ENCODE measurements at regions not wholly inside any gene's neighbourhood (a gene's known extent, or its start where the extent isn't known, plus 50 kb on each side); places are given as distances from the start of the nearest gene placed in this dataset.

DNA sequence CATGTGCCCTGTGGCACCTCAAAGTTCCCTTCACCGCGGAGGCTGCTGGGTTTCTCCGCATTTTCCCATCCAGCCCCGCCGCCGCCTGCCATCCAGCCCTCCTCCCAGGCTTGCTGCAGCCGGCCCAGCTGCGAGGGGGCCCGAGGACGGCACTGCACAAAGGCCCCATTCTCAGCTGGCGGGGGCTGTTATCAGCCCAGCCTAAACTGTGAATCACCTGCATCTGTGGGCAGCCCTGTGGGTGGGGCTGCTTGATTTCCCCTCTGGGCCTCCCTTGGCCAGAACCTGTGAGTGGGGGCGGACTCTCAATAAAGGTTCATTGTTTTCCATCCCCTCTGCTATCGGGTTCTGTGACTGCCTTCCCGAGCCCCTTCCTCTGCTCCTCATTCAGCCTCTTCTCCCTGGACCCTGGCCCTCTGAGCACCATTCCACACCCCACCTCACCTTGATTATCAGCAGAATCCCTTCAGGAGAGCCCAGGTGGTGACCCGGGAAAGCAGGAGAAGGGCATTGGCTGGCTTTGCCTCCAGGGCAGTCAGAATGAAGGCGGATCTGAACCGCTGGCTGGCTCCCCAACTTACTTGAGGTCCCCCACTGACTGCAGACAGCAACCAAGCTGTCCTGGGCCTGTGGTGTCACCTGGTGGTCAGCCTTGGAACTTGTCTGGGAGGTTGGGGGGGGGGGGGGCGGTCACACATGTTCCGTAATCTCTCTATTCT, 204.5 kb downstream of the ZFP36L2 start:
- H3K27ac ChIP-seq (ENCODE audit: low read depth): no peak overlapping the region
- peaks cover 10% of the 10 kb centered on the region; the same call in 2 of the 3 replicates for H3K36me3 Mint-ChIP-seq (ENCODE audit: low read depth)
- H3K4me1 Mint-ChIP-seq: peaks cover 11% of the 10 kb centered on the region
- H3F3A ChIP-seq (replicated peaks; ENCODE audit: low read depth): no peaks in the 10 kb centered on the region
- H3K4me1 ChIP-seq (ENCODE audit: insufficient read depth): peaks cover 4% of the 10 kb centered on the region; the same call in 1 of the 2 replicates
- no peaks in the 10 kb centered on the region for H3K27me3 ChIP-seq (ENCODE audit: insufficient read depth)
- no peaks in the 10 kb centered on the region for H3K36me3 ChIP-seq (ENCODE audit: insufficient read depth)
- DNase-seq (ENCODE audit: low spot score) (peak; percentile 84), ATAC-seq (peak; percentile 73)
- H3K27me3 Mint-ChIP-seq (ENCODE audit: insufficient read depth, low read depth, poor library complexity): peaks cover 10% of the 10 kb centered on the region
- H3K4me2 ChIP-seq: no peak overlapping the region
- no peak for TF ChIP-seq EZH2 (IDR thresholded peaks at IDR 0.05; ENCODE audit: low read depth, unreplicated experiment)
- TF ChIP-seq, protein P1, sequence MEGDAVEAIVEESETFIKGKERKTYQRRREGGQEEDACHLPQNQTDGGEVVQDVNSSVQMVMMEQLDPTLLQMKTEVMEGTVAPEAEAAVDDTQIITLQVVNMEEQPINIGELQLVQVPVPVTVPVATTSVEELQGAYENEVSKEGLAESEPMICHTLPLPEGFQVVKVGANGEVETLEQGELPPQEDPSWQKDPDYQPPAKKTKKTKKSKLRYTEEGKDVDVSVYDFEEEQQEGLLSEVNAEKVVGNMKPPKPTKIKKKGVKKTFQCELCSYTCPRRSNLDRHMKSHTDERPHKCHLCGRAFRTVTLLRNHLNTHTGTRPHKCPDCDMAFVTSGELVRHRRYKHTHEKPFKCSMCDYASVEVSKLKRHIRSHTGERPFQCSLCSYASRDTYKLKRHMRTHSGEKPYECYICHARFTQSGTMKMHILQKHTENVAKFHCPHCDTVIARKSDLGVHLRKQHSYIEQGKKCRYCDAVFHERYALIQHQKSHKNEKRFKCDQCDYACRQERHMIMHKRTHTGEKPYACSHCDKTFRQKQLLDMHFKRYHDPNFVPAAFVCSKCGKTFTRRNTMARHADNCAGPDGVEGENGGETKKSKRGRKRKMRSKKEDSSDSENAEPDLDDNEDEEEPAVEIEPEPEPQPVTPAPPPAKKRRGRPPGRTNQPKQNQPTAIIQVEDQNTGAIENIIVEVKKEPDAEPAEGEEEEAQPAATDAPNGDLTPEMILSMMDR (conservative IDR thresholded peaks at IDR 0.05; ENCODE audit: low read depth in 2 of 2): peak; percentile 73 to 96
- TF ChIP-seq, protein P2, sequence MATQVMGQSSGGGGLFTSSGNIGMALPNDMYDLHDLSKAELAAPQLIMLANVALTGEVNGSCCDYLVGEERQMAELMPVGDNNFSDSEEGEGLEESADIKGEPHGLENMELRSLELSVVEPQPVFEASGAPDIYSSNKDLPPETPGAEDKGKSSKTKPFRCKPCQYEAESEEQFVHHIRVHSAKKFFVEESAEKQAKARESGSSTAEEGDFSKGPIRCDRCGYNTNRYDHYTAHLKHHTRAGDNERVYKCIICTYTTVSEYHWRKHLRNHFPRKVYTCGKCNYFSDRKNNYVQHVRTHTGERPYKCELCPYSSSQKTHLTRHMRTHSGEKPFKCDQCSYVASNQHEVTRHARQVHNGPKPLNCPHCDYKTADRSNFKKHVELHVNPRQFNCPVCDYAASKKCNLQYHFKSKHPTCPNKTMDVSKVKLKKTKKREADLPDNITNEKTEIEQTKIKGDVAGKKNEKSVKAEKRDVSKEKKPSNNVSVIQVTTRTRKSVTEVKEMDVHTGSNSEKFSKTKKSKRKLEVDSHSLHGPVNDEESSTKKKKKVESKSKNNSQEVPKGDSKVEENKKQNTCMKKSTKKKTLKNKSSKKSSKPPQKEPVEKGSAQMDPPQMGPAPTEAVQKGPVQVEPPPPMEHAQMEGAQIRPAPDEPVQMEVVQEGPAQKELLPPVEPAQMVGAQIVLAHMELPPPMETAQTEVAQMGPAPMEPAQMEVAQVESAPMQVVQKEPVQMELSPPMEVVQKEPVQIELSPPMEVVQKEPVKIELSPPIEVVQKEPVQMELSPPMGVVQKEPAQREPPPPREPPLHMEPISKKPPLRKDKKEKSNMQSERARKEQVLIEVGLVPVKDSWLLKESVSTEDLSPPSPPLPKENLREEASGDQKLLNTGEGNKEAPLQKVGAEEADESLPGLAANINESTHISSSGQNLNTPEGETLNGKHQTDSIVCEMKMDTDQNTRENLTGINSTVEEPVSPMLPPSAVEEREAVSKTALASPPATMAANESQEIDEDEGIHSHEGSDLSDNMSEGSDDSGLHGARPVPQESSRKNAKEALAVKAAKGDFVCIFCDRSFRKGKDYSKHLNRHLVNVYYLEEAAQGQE (IDR thresholded peaks at IDR 0.05; ENCODE audit: unreplicated experiment): no peak
- peaks cover 24% of the 10 kb centered on the region for H3K9me3 Mint-ChIP-seq
- H2AFZ ChIP-seq: peak overlapping the region; percentile 91
- no peaks in the 10 kb centered on the region for H3K79me2 ChIP-seq (replicated peaks; ENCODE audit: insufficient read depth)
- no peak overlapping the region for H3K27ac Mint-ChIP-seq
- H4K20me1 ChIP-seq (replicated peaks; ENCODE audit: insufficient read depth): no peaks in the 10 kb centered on the region
- H3K9me2 ChIP-seq (ENCODE audit: insufficient read depth): no peaks in the 10 kb centered on the region
- H3K4me3 Mint-ChIP-seq: no peak overlapping the region
- peak overlapping the region; percentile 41 for H3K4me3 ChIP-seq

DNA sequence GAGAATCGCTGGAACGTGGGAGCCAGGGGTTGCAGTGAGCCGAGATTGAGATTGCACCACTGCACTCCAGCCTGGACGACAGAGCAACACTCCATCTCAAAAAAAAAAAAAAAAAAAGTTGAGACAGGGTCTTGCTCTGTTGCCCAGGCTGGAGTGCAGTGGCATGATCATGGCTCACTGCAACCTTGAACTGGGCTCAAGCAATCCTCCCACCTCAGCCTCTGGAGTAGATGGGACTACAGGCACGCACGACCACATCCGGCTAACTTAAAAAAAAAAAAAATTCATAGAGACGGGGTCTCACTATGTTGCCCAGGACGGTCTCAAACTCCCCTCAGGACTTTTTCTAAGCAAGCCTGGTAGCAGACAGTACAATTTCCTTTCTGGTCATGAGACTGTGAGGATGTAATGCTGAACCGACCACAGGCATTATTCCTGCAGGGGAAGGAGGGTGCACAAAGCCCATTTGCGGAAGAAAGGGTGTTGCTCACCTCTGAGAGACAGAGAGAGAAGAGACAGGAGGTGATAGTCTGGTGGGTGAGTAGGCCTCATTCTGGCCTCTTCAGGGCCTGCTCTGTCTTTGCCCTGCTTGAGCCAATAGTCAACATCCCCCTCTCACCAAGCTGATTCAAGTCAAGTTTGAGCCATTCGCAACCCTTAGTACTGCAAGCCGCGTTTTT, 205.3 kb downstream of the ZFP36L2 start:
- no peaks in the 10 kb centered on the region for H3K79me2 ChIP-seq (replicated peaks; ENCODE audit: insufficient read depth)
- H3K36me3 Mint-ChIP-seq (ENCODE audit: low read depth): peaks cover 10% of the 10 kb centered on the region; the same call in 2 of the 3 replicates
- H3K36me3 ChIP-seq (ENCODE audit: insufficient read depth): no peaks in the 10 kb centered on the region
- peaks cover 11% of the 10 kb centered on the region for H3K4me1 Mint-ChIP-seq
- DNase-seq (ENCODE audit: low spot score) (no peak), ATAC-seq (no peak)
- no peaks in the 10 kb centered on the region for H3K9me2 ChIP-seq (ENCODE audit: insufficient read depth)
- H3K4me3 Mint-ChIP-seq: no peak overlapping the region
- H3K27ac Mint-ChIP-seq: no peak overlapping the region
- H3F3A ChIP-seq (replicated peaks; ENCODE audit: low read depth): no peaks in the 10 kb centered on the region
- H3K27me3 Mint-ChIP-seq (ENCODE audit: insufficient read depth, low read depth, poor library complexity): peaks cover 14% of the 10 kb centered on the region
- peak overlapping the region; percentile 91; the same call in 1 of the 2 replicates for H2AFZ ChIP-seq
- H3K4me2 ChIP-seq: no peak overlapping the region
- no peaks in the 10 kb centered on the region for H4K20me1 ChIP-seq (replicated peaks; ENCODE audit: insufficient read depth)
- H3K27me3 ChIP-seq (ENCODE audit: insufficient read depth): no peaks in the 10 kb centered on the region
- peaks cover 4% of the 10 kb centered on the region; the same call in 1 of the 2 replicates for H3K4me1 ChIP-seq (ENCODE audit: insufficient read depth)
- no peak overlapping the region for H3K27ac ChIP-seq (ENCODE audit: low read depth)
- H3K4me3 ChIP-seq: no peak overlapping the region
- peaks cover 24% of the 10 kb centered on the region for H3K9me3 Mint-ChIP-seq
- TF ChIP-seq STAT1 (IDR thresholded peaks at IDR 0.05; ENCODE audit: unreplicated experiment) (no peak), ZNF331 (CRISPR knock-in tag; IDR thresholded peaks at IDR 0.05; ENCODE audit: low read depth) (no peak), EZH2 (IDR thresholded peaks at IDR 0.05; ENCODE audit: low read depth, unreplicated experiment) (no peak)
- TF ChIP-seq, protein P3, sequence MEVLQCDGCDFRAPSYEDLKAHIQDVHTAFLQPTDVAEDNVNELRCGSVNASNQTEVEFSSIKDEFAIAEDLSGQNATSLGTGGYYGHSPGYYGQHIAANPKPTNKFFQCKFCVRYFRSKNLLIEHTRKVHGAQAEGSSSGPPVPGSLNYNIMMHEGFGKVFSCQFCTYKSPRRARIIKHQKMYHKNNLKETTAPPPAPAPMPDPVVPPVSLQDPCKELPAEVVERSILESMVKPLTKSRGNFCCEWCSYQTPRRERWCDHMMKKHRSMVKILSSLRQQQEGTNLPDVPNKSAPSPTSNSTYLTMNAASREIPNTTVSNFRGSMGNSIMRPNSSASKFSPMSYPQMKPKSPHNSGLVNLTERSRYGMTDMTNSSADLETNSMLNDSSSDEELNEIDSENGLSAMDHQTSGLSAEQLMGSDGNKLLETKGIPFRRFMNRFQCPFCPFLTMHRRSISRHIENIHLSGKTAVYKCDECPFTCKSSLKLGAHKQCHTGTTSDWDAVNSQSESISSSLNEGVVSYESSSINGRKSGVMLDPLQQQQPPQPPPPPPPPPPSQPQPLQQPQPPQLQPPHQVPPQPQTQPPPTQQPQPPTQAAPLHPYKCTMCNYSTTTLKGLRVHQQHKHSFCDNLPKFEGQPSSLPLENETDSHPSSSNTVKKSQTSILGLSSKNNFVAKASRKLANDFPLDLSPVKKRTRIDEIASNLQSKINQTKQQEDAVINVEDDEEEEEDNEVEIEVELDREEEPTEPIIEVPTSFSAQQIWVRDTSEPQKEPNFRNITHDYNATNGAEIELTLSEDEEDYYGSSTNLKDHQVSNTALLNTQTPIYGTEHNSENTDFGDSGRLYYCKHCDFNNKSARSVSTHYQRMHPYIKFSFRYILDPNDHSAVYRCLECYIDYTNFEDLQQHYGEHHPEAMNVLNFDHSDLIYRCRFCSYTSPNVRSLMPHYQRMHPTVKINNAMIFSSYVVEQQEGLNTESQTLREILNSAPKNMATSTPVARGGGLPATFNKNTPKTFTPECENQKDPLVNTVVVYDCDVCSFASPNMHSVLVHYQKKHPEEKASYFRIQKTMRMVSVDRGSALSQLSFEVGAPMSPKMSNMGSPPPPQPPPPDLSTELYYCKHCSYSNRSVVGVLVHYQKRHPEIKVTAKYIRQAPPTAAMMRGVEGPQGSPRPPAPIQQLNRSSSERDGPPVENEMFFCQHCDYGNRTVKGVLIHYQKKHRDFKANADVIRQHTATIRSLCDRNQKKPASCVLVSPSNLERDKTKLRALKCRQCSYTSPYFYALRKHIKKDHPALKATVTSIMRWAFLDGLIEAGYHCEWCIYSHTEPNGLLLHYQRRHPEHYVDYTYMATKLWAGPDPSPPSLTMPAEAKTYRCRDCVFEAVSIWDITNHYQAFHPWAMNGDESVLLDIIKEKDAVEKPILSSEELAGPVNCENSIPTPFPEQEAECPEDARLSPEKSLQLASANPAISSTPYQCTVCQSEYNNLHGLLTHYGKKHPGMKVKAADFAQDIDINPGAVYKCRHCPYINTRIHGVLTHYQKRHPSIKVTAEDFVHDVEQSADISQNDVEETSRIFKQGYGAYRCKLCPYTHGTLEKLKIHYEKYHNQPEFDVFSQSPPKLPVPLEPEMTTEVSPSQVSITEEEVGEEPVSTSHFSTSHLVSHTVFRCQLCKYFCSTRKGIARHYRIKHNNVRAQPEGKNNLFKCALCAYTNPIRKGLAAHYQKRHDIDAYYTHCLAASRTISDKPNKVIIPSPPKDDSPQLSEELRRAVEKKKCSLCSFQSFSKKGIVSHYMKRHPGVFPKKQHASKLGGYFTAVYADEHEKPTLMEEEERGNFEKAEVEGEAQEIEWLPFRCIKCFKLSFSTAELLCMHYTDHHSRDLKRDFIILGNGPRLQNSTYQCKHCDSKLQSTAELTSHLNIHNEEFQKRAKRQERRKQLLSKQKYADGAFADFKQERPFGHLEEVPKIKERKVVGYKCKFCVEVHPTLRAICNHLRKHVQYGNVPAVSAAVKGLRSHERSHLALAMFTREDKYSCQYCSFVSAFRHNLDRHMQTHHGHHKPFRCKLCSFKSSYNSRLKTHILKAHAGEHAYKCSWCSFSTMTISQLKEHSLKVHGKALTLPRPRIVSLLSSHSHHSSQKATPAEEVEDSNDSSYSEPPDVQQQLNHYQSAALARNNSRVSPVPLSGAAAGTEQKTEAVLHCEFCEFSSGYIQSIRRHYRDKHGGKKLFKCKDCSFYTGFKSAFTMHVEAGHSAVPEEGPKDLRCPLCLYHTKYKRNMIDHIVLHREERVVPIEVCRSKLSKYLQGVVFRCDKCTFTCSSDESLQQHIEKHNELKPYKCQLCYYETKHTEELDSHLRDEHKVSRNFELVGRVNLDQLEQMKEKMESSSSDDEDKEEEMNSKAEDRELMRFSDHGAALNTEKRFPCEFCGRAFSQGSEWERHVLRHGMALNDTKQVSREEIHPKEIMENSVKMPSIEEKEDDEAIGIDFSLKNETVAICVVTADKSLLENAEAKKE (CRISPR knock-in tag; IDR thresholded peaks at IDR 0.05): no peak

Measured in GM23338 (cell line).